HCT116 (cell line): ENCODE measurements at regions not wholly inside any gene's neighbourhood (a gene's known extent, or its start where the extent isn't known, plus 50 kb on each side); places are given as distances from the start of the nearest gene placed in this dataset.

Experiments
- TCF7L2 ChIP-seq: IDR thresholded peaks from 2 replicates; pipeline ENCODE4 v1.7.0; 2011; ENCODE audit warnings: borderline replicate concordance, inconsistent platforms; ENCODE audit not compliant: insufficient read depth, insufficient read length; ENCODE audit errors: extremely low read depth
- TF ChIP-seq, protein P1 (sequence below), 3 experiments: fragments of 200-600 bp in 1 of 3; sonication (generic) in 1 of 3; IDR thresholded peaks in 2 of 3; conservative IDR thresholded peaks in 1 of 3; 2 replicates each; pipeline ENCODE4 v1.5.1; 2012 to 2017; ENCODE audit warnings: low read depth in 2 of 3, low read length in 2 of 3, antibody characterized with exemption in 1 of 3, borderline replicate concordance in 1 of 3, control low read depth in 1 of 3, mild to moderate bottlenecking in 1 of 3, mixed read lengths in 1 of 3, mixed run types in 1 of 3, moderate library complexity in 1 of 3; ENCODE audit not compliant: insufficient read depth in 1 of 3

DNA sequence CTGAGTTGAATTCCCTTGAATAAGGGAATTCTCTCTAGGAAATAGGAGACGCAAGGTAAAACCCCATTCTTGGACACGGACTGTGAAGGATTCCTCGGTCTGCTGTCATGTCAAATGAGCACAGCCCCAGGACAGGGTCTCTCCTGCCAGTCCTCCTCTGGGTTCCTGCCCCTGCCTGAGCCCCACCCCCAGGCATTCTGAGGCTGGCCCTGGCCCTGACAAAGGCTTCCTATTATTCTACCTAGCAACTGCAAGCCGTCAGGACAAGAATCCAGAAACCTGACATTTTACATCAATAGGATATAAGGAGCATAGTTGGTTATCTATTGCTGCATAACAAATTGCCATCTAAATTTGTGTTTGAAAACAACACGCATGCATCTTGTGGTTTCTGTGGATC is 253.3 kb upstream of the AGAP1 start:
- TF ChIP-seq, protein P1, sequence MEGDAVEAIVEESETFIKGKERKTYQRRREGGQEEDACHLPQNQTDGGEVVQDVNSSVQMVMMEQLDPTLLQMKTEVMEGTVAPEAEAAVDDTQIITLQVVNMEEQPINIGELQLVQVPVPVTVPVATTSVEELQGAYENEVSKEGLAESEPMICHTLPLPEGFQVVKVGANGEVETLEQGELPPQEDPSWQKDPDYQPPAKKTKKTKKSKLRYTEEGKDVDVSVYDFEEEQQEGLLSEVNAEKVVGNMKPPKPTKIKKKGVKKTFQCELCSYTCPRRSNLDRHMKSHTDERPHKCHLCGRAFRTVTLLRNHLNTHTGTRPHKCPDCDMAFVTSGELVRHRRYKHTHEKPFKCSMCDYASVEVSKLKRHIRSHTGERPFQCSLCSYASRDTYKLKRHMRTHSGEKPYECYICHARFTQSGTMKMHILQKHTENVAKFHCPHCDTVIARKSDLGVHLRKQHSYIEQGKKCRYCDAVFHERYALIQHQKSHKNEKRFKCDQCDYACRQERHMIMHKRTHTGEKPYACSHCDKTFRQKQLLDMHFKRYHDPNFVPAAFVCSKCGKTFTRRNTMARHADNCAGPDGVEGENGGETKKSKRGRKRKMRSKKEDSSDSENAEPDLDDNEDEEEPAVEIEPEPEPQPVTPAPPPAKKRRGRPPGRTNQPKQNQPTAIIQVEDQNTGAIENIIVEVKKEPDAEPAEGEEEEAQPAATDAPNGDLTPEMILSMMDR (IDR thresholded peaks at IDR 0.05 in 2 of 3, conservative IDR thresholded peaks at IDR 0.05 in 1 of 3; ENCODE audit: borderline replicate concordance in 1 of 3, insufficient read depth in 1 of 3, low read depth in 2 of 3, low read length in 2 of 3) = no peak
- no peak for TF ChIP-seq TCF7L2
